ENCODE measurements at regions not wholly inside any gene's neighbourhood (a gene's known extent, or its start where the extent isn't known, plus 50 kb on each side); places are given as distances from the start of the nearest gene placed in this dataset.

DNA sequence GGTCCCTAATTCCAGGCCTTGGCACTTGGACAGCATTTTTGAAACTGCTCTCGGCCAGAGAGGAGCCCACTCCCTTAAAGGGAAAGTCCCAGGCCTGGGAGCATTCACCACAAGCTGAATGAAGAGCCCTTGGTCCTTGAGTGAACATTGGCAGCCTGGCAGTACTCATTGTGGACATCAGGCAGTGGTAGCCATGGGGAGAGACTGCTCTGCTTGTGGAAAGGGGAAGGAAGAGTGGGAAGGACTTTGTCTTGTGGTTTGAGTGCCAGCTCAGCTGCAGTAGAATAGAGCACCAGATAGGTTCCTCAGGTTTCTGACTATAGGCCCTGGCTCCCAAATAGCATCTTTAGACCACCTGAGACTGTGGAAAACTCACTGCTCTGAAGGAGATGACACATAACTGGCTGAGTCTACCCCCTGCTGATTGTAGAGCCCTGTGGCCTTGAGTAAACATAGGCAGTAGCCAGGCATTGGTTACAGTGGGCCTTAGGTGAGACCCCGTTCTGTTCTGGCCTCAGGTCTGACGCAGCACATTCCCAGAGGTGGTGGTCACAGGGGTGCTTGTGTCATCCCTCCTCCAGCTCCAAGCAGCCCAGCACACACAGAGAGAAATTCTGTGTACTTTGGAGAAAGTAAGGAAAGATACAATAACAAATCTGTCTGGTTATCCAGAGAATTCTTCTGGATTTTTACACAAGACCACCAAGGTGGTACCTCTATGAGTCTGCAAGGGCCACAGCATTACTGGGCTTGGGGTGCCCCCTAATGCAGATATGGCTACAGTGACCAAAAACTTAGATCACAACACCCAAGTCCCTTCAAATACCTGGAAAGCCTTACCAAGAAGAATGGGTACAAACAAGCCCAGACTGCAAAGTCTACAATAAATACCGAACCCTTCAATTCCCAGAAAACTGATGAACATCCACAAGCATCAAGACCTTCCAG lies 153.8 kb downstream of the GNAI1 start:
- peak; percentile 72 for DNase-seq

- DNase-seq = no peak
Observed at GRCh38 chr7:80287400-80288174, 153.0 kb downstream of the GNAI1 start.

DNA sequence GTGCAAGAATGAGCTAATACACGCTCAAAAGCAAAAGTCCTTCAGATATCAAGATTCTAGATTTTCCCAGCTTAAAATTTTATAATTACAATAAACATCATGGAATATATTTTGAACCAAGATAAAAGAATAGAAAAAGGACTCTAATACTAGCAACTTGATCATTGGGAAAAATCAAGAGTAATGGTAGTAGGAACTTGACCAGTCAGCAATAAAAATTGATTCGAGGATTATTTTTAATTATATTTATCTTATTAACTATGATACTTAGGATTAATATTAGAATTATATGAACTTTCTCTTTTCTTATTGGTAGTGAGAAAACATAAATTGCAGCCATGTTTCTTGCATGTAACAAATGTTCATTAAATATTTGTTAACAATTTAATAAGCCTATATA lies 152.0 kb downstream of the GNAI1 start:
- no peak for DNase-seq

DNA sequence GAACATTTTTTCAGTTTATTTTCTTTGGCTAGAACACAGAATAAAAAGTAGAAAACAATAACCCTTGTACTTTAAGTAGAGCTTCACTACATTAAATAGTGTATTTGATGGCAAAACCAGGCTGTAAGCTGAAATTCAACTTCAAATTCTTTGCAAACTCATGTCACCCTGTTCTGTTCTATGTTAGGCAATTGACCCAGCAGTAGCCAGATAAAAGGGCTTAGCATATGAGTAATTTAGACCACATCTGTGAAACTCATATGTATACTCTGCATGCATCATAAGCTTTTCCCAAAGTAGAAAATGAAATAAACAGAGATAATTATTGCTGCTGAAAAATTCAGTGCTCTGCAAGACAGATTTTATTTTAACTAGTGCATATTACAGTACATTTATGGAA lies 150.2 kb downstream of the GNAI1 start:
- peak; percentile 82 for DNase-seq

- no peak for DNase-seq
Observed at GRCh38 chr7:80279760-80280159, 145.1 kb downstream of the GNAI1 start.

GRCh38 chr7:80278737-80279136 lies 144.1 kb downstream of the GNAI1 start:
- DNase-seq = no peak

DNA sequence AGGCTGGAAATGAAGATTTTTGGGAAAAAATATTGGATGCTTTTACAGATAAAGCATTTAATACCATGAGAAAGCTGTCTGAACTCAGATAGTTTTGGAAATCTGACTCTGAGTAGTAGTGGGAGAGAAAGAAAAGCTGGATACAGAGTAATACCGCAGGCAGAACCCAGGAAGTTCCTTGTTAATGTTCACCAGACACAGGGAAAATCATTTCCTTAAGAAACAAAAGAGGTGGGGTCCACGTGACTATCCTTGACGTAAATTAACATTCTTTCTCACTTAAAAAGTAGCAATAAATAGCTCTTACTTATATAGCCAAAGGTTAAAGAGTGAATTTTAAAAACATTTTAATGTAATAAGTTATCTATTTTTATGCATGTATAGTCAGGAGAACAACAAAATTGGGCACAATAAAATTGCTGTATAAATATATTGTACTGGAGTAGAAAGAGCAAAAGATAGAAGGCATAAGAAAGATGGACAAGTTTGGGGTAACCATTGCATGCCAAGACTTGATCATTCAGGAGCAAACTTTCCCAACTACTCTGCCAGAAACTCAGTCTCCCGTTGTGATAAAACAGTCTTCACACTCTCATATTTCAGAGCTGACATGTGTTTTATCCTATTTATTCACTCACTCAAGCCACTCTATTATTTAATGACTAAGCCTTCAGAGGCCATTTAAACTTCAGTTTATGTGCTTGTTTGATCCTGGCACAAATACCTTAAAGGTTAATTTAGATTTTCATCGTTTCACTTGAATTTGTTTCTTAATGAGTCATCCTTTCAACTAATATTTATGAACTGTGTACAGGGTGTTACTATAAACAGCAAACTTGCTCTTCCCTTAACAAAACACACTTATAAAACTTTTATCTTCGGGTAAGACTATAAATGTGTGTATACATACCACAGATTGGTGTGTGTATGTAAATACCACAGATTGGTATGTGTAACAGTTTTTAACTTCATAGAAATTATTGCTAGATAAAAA lies 143.1 kb downstream of the GNAI1 start:
- peak; percentile 63 for DNase-seq

Measured in fibroblast of skin of right biceps (primary cell).